GM18519 (cell line): ENCODE measurements at regions not wholly inside any gene's neighbourhood (a gene's known extent, or its start where the extent isn't known, plus 50 kb on each side); places are given as distances from the start of the nearest gene placed in this dataset.
"Not testable (repeated sequence)": the region's sequence is repeated elsewhere in the genome, so short reads cannot be mapped to it uniquely, and the experiment has no call there.

Source experiments
- ATAC-seq: cut with Tn5 transposase; IDR thresholded peaks from one replicate; pipeline ENCODE4 v1.9.1; 2021; ENCODE audit warnings: mild to moderate bottlenecking, moderate library complexity; ENCODE audit not compliant: unreplicated experiment, low FRiP score

DNA sequence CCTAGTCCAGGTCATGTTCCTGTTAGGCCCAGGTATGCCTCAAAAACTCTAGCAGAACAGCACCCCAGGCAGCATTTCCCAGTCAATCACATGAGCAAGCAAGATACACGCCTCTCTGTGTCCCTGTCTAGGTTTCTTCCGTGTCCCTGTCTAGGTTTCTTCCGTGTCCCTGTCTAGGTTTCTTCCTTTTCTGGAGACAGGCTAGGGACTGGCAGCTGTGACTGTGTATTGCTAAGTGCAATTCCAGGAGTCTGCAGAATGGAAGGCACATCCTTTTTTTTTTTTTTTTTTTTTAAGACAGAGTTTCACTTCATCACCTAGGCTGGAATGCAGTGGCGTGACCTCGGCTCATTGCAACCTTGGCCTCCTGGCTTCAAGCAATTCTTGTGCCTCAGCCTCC, 77.6 kb downstream of the SETD4 start:
- no peak for ATAC-seq

GRCh38 chr21:35981514-35982070, 78.7 kb downstream of the SETD4 start:
- no peak for ATAC-seq

DNA sequence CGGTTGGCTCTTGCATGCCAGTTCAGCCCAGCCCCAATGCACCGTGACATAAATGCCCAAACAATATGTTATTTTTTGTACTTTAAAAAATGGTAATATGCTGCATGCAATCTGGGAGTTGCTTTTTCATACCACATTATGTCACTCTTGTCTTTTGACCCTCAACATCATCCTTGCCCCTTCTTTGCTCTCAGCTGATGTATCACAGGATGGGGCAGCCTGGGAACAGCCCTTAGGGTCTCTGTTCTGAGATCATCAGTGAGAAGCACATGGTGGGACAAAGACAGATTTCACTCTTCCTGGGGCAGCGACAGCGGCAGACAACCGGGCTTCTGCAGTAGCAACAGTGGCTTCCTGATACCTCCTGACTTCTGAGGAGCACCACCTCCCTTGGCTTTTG, 79.5 kb downstream of the SETD4 start:
- ATAC-seq, result no peak

DNA sequence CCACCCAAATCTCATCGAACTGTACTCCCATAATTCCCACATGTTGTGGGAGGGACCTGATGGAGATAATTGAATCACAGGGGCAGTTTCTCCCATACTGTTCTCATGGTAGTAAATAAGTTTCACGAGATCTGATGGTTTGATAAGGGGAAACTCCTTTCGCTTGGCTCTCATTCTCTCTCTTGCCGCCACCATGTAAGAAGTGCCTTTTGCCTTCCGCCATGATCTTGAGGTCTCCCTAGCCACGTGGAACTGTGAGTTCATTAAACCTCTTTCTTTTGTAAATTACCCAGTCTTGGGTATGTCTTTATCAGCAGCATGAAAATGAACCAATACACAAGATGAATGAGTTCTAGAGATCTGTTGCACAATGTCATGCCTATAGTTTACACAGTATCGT, 82.5 kb downstream of the SETD4 start:
- ATAC-seq, result not testable (repeated sequence)

GRCh38 chr21:35976929-35977328, 83.4 kb downstream of the SETD4 start:
- no peak for ATAC-seq

- no peak for ATAC-seq
These were observed 83.8 kb downstream of the SETD4 start for GRCh38 chr21:35976481-35976880.

GRCh38 chr21:35974775-35975174, 85.6 kb downstream of the SETD4 start:
- ATAC-seq, result no peak

GRCh38 chr21:35971824-35972223, 88.5 kb downstream of the SETD4 start:
- no peak for ATAC-seq

GRCh38 chr21:35969281-35969680, 91.0 kb downstream of the SETD4 start:
- ATAC-seq, result no peak

DNA sequence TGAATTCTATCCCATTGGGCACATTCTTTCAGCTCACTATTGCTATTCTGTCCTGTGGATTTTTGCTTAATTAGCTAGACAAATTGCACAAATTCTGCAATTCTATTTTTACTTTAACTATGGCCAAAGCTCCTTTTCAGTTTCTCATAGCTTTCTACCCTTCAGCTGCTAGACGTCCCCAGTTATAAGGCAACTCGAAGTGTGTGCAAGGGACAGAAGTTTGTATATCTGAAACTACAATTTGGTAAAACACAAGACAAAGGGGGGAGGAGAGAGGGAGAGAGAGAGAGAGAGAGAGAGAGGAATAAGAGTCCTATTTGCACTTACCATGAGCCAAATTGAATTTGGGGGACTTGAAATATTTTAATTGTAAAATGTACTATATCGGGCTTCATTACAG, 91.8 kb downstream of the SETD4 start:
- no peak for ATAC-seq

DNA sequence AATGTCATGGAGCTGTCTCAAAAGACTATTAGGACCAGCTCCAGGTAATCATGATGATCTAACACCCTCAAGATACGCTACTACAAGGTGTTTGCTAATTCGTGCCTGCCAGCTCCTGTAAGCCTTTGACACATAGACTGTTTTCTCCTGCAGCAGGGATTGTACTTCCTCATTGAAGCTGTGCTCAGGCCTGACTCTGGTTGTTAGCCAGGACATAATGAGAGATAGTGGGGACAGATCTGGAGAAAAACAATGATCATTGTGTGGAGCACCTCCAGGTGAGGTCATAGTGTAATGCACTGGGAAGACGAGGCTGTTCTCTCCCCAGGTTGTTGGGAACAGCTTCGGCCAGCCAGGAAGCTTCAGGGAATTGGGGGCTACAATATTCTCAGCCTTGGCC, 94.6 kb downstream of the SETD4 start:
- no peak for ATAC-seq

DNA sequence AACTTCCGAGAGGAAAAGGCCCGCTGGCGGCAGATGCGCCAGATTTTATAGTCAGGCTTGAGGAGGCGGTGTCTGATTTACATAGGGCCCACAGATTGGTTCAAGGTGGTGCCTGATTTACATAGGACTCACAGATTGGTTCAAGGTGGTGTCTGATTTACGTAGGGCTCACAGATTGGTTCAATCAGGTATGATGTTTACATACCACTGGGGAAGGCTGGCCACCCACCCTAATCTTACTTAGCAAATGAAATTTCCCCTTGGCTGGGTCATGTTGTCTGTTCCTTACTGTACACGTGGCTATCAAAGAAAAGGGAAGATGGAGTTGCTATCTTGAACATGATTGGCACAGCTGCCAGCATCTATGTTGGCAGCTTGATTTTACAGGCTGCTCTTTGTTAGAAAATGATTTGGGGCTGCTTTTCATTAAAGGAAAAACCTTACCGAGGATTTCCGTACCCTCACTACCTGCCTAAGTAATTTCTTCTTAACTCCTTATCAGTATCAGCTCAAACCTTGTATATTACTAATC, 96.3 kb downstream of the SETD4 start:
- ATAC-seq, result no peak

GRCh38 chr21:35962917-35963316, 97.4 kb downstream of the SETD4 start:
- ATAC-seq, result no peak

DNA sequence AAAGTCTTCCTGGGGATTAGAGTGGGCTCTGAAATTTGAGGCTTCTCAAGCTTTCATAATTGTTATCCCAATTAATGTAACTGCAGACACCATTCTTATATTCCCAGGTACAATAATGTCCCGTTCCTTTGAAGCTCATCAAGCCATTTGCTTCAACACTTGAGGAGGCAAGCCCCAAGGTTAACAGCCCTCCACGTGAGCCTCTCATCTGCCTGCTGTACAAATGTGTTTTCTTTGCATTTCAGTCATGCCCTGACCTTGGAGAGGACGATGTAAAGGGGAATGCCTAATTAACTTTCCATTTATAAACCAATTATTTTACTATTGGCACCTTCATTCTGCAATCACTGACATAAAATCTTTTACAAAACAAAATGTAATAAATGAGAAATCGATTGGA, 106.3 kb downstream of the SETD4 start:
- ATAC-seq, result no peak

GRCh38 chr21:35953597-35953996, 106.7 kb downstream of the SETD4 start:
- ATAC-seq, result no peak

DNA sequence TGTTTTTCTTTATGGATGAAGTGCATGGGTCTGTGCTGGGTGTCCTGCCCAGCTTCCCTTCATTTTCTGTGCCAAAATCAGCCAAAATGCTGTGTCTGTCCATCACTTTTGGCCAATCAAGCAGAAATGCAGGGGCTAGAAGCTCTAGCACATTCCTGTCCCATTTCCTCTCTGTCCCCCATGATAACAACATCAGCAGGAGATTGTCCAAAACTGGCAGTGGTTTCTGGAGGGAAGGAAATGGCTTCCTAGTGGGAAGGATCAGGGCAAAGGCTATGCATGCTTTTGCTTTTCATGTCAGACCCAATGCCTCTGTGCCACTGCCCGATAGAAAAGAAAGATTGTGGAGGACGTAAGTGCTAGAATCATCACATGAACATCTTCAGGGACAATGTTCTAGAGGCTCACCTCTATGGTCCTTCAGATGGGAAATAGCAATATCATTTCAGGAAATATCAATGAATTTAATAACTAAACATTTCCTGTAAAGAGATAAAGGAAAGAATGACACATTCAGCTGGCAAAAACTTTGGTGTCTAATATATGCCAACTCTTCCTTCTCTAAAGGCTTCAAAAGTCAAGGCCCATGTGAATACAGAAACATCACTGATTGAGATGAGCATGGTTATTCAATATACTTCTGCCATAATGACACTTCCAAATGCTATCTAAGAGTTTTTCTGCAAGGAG, 107.5 kb downstream of the SETD4 start:
- ATAC-seq, result no peak

- no peak for ATAC-seq
These were observed 111.3 kb downstream of the SETD4 start for GRCh38 chr21:35948982-35949381.

- ATAC-seq, result no peak
These were observed 115.1 kb downstream of the SETD4 start for GRCh38 chr21:35945089-35945671.

DNA sequence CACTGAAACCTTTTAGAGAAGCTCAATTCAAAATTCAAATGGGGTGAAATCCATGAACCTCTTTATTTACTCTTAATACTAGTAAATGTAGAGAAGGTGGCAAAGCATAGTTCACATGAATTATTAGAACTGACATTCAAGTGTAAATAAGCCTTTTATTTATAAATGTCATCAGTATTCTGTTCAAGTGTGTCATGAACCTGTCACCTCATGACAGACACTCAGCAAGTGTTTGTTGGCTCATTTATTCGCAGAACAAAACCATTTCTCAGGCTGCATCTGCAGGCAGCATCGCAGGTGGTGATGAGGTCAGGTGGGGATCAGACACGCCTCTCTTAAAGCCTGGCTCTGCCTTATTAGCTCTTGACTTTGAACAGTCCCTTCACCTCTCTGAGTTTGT, 116.6 kb downstream of the SETD4 start:
- no peak for ATAC-seq

- no peak for ATAC-seq
These were observed 117.8 kb downstream of the SETD4 start for GRCh38 chr21:35942211-35943144.
